NCI-H2107 (cell line): ENCODE measurements at regions not wholly inside any gene's neighbourhood (a gene's known extent, or its start where the extent isn't known, plus 50 kb on each side); places are given as distances from the start of the nearest gene placed in this dataset.
"Not testable (repeated sequence)": the region's sequence is repeated elsewhere in the genome, so short reads cannot be mapped to it uniquely, and the experiment has no call there.

Experiments used
- DNase-seq: peaks from one replicate; lab custom pipeline; 2025; lab: John Stamatoyannopoulos, UW

DNA sequence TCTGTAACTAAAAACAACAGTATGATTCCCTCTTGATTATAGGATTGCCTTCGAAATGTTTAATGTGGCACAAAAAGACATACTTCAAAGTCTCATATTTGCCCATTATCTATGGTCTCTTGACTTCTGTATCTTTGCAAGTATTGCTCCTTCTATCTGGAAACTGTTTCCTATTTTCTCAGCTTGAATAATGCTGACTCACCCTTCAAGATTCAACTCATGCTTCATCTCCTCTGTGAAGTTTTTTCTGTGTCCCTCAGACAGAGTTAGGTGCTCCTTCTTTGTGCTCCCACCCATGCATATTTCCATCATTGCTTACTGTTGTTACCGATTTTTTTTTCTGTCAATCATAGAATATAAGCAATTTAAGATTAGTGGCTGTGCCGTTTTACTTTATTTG, 192.8 kb upstream of the ROBO1 start:
- DNase-seq: no peak

GRCh38 chr3:79957066-79957465, 189.3 kb upstream of the ROBO1 start:
- no peak for DNase-seq

GRCh38 chr3:79954756-79955155, 187.0 kb upstream of the ROBO1 start:
- no peak for DNase-seq

- no peak for DNase-seq
These were observed 185.8 kb upstream of the ROBO1 start for GRCh38 chr3:79953591-79954101.

- DNase-seq: not testable (repeated sequence)
These were observed 183.6 kb upstream of the ROBO1 start for GRCh38 chr3:79951426-79951825.

GRCh38 chr3:79947957-79948356, 180.2 kb upstream of the ROBO1 start:
- no peak for DNase-seq

- DNase-seq: no peak
These were observed 179.7 kb upstream of the ROBO1 start for GRCh38 chr3:79947469-79947868.

GRCh38 chr3:79937567-79937966, 169.8 kb upstream of the ROBO1 start:
- no peak for DNase-seq

GRCh38 chr3:79930196-79930595, 162.4 kb upstream of the ROBO1 start:
- DNase-seq: no peak

DNA sequence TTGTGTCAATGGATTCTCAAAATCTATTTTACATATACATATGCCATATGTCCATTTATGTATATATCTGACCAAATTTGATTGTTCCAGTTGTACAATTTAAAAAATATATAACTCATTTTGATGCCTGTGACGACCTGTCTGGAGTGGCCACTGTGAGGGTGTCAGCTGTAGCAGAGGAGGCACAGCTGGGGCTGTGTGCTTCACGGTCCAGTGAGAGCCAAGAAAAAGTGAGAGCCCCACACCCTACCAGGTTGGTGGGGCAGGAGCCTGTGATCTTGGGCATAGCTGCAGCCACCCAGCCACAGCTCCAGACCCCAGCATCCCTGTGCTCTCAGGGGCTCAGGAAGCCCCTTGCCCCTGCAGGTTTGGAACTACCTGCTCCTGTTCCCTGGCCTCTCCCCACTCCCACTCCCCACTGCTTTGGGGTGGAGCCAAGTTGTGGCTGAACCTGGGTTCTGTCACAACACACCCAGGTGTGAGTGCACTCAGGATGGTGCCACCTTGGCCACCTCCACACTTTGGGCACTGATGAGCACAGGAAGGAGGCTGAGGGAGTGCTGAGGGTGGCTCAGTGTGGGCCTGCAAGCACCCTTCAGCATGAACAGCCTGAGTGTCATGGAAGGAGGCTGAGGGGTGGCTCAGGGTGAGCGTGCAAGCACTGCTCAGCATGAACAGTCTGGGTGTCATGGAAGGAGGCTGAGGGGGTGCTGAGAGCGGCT, 161.1 kb upstream of the ROBO1 start:
- no peak for DNase-seq

- no peak for DNase-seq
These were observed 158.7 kb upstream of the ROBO1 start for GRCh38 chr3:79926522-79926921.

- no peak for DNase-seq
These were observed 154.8 kb upstream of the ROBO1 start for GRCh38 chr3:79922633-79923032.

DNA sequence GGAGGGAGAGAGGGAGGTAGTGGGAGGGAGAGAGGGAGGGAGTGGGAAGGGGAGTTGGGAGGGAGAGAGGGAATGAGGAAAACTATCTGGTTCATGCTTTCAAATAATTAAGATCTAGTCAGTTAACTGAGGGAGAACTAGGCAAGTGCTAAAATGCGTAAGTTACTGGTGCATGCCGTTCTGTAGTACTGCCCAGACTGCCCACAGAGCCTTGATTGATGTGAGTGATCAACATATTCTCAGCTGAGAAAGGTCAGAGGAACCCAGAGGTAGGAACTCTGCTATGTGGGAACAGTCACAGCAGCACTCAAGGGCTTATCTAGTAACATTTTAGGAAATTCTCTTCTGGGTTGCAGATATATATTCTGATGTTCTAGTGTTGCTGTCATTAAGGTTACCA, 149.8 kb upstream of the ROBO1 start:
- no peak for DNase-seq

- DNase-seq: no peak
These were observed 142.5 kb upstream of the ROBO1 start for GRCh38 chr3:79910337-79910736.

DNA sequence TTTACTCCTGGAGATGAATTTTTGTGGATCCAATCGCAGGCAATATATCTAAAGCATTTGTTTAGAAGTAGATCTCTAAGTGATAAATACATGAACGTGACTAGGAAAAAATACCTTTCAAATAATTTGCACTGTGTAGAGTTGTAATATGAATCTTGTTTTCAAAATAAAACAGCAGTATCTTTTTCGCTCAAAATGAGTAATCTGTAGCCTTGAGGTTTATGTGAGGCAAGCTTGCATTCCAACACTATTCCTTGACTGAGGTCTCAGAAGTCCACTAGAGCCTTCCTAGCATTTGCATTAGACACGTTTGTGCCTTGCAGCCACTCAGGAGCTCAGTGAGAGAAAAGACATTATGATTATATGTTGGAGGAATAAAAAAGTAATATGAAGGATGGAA, 138.3 kb upstream of the ROBO1 start:
- DNase-seq: no peak

DNA sequence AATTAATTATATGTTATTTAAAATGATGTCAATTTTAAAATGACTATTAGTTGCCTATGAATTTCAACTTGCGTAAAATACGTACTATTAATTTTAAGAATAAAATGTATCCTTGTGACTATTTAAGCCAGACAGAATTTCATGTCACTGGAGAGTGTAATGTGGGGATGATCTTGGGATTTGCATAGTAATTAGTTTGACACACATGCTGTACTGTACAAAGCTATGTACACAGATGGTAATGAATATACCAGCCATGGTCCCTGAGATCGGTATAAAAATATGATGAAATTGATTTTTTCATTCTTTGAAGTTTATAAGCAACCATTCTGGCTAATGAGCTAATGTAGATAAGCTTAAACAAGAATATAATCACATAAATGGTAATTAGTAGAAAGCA, 134.4 kb upstream of the ROBO1 start:
- DNase-seq: no peak

GRCh38 chr3:79898907-79899306, 131.1 kb upstream of the ROBO1 start:
- DNase-seq: no peak

GRCh38 chr3:79896086-79896485, 128.3 kb upstream of the ROBO1 start:
- DNase-seq: no peak

- no peak for DNase-seq
These were observed 119.4 kb upstream of the ROBO1 start for GRCh38 chr3:79887213-79887612.

- no peak for DNase-seq
These were observed 118.4 kb upstream of the ROBO1 start for GRCh38 chr3:79886204-79886603.

GRCh38 chr3:79885407-79885806, 117.6 kb upstream of the ROBO1 start:
- DNase-seq: no peak

DNA sequence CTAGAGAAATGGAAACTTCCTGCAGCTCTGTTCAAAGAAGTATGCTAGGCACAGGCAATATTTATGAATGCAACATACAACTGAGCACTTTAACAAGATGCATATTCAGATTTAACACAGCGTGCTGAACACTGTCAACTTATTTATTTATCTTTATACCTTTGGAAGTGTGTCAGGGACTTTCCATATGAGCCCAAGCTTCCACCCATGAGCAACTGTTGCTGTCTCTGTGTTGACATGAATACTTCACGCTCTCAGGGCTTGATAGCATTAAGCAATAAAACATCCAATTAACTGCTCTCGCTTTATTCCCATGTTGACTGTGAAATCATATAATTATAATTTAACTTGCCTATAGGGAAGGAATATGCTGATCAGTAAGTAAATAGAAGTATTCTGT, 116.6 kb upstream of the ROBO1 start:
- no peak for DNase-seq

- no peak for DNase-seq
These were observed 113.6 kb upstream of the ROBO1 start for GRCh38 chr3:79881431-79881830.

DNA sequence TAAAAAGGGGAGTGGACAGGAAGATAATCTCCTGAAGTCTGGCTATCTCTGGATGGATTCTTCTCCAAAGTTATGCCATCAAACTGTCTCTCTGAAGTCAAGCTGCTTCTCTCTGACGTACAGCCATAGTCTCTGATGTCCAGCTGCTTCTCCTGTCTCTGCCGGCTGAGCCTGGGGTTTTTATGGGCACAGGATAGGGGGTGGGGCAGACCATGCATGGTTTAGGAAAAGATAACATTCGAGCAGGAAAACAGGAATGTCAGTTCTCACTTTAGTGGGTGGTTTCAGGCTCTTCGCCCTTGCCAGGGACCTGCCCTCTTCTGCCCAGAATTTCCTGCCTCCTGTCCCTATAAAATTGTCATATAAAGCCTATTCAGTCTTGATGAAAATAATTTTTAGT, 110.9 kb upstream of the ROBO1 start:
- DNase-seq: no peak
